Activated gamma-delta T cell treated with anti-CD3 and anti-CD28 coated beads, Interleukin-2, amount 50 U/mL, for 16 hours (primary cell): ENCODE measurements at regions not wholly inside any gene's neighbourhood (a gene's known extent, or its start where the extent isn't known, plus 50 kb on each side); places are given as distances from the start of the nearest gene placed in this dataset.

ENCODE experiments used
- DNase-seq: peaks from one replicate; pipeline ENCODE4 v3.0.0-alpha.2; 2020; ENCODE audit warnings: low read depth

GRCh38 chr2:12498286-12498685 is 218.4 kb upstream of the TRIB2 start:
- DNase-seq: no peak

GRCh38 chr2:12498704-12499103 is 218.0 kb upstream of the TRIB2 start:
- no peak for DNase-seq

GRCh38 chr2:12500899-12501298 is 215.8 kb upstream of the TRIB2 start:
- no peak for DNase-seq

- peak; percentile 48 for DNase-seq
Observed at GRCh38 chr2:12501469-12502158, 215.1 kb upstream of the TRIB2 start.

- DNase-seq: peak; percentile 17
Observed at GRCh38 chr2:12502759-12503158, 214.0 kb upstream of the TRIB2 start.

GRCh38 chr2:12504443-12504842 is 212.3 kb upstream of the TRIB2 start:
- no peak for DNase-seq

GRCh38 chr2:12506846-12507245 is 209.9 kb upstream of the TRIB2 start:
- no peak for DNase-seq

GRCh38 chr2:12507295-12507694 is 209.4 kb upstream of the TRIB2 start:
- DNase-seq: peak; percentile 70

GRCh38 chr2:12510070-12510469 is 206.7 kb upstream of the TRIB2 start:
- no peak for DNase-seq

- DNase-seq: no peak
Observed at GRCh38 chr2:12513339-12513738, 203.4 kb upstream of the TRIB2 start.

- DNase-seq: no peak
Observed at GRCh38 chr2:12514168-12514567, 202.6 kb upstream of the TRIB2 start.

- DNase-seq: no peak
Observed at GRCh38 chr2:12514631-12515437, 201.9 kb upstream of the TRIB2 start.

- DNase-seq: no peak
Observed at GRCh38 chr2:12515871-12516270, 200.9 kb upstream of the TRIB2 start.

- no peak for DNase-seq
Observed at GRCh38 chr2:12533337-12534005, 183.3 kb upstream of the TRIB2 start.

- no peak for DNase-seq
Observed at GRCh38 chr2:12534646-12535263, 182.0 kb upstream of the TRIB2 start.

- DNase-seq: no peak
Observed at GRCh38 chr2:12536976-12537375, 179.8 kb upstream of the TRIB2 start.

- no peak for DNase-seq
Observed at GRCh38 chr2:12538138-12538694, 178.5 kb upstream of the TRIB2 start.

GRCh38 chr2:12539336-12539735 is 177.4 kb upstream of the TRIB2 start:
- no peak for DNase-seq

GRCh38 chr2:12539776-12540562 is 176.8 kb upstream of the TRIB2 start:
- DNase-seq: no peak

GRCh38 chr2:12543076-12543977 is 173.4 kb upstream of the TRIB2 start:
- DNase-seq: no peak
